Effector memory CD8-positive, alpha-beta T cell (primary cell): ENCODE measurements at regions not wholly inside any gene's neighbourhood (a gene's known extent, or its start where the extent isn't known, plus 50 kb on each side); places are given as distances from the start of the nearest gene placed in this dataset.
A peak's percentile ranks its signal among the peaks of the same experiment; 100 is the strongest.

ENCODE experiments used
- ATAC-seq: fragments of 150-1000 bp; cut with Tn5 transposase; replicated peaks from 2 replicates; pipeline ENCODE4 v1.10.0; 2021; ENCODE audit warnings: mild to moderate bottlenecking, moderate library complexity
- DNase-seq, 3 experiments: peaks; one replicate each; pipeline ENCODE4 v3.0.0; 2021
- H3K27ac Mint-ChIP-seq, 2 donors: one replicate each; pipeline ENCODE4 v1.8.0; 2022; ENCODE audit warnings: mild to moderate bottlenecking in 2 of 2, mixed read lengths in 2 of 2, moderate library complexity in 2 of 2
- H3K27me3 Mint-ChIP-seq, 2 donors: one replicate each; pipeline ENCODE4 v1.8.0; 2022; ENCODE audit warnings: mixed read lengths in 2 of 2
- H3K36me3 Mint-ChIP-seq: one replicate; pipeline ENCODE4 v1.8.0; 2022; ENCODE audit warnings: mild to moderate bottlenecking, moderate library complexity, mixed read lengths; ENCODE audit not compliant: insufficient read depth
- H3K4me1 Mint-ChIP-seq, 2 donors: one replicate each; pipeline ENCODE4 v1.8.0; 2022; ENCODE audit warnings: low read depth in 2 of 2, mixed read lengths in 2 of 2
- H3K4me3 Mint-ChIP-seq, 2 donors: one replicate each; pipeline ENCODE4 v1.8.0; 2022; ENCODE audit warnings: mild to moderate bottlenecking in 2 of 2, mixed read lengths in 2 of 2, moderate library complexity in 2 of 2
- H3K9me3 Mint-ChIP-seq, 2 donors: one replicate each; pipeline ENCODE4 v1.8.0; 2022; ENCODE audit warnings: mixed read lengths in 2 of 2

- H3K4me3 Mint-ChIP-seq: no peak overlapping the region
- H3K4me1 Mint-ChIP-seq: peaks cover 0 to 2% of the 10 kb centered on the region in 2 donors
- H3K36me3 Mint-ChIP-seq: peaks cover 3% of the 10 kb centered on the region
- ATAC-seq (no peak), DNase-seq (no peak)
- H3K27ac Mint-ChIP-seq: no peak overlapping the region
- H3K9me3 Mint-ChIP-seq: no peaks in the 10 kb centered on the region
- peaks cover 29 to 42% of the 10 kb centered on the region in 2 donors for H3K27me3 Mint-ChIP-seq
Observed at GRCh38 chr6:4561078-4561435, 215.1 kb upstream of the CDYL start.

- Mint-ChIP-seq H3K27ac (no peak overlapping the region), H3K9me3 (no peaks in the 10 kb centered on the region), H3K27me3 (peaks cover 26 to 37% of the 10 kb centered on the region in 2 donors), H3K4me3 (no peak overlapping the region), H3K4me1 (peaks cover 0 to 2% of the 10 kb centered on the region in 2 donors), H3K36me3 (peaks cover 3% of the 10 kb centered on the region)
- no peak for ATAC-seq
- DNase-seq: no peak
Observed at GRCh38 chr6:4560221-4561077, 215.8 kb upstream of the CDYL start.

GRCh38 chr6:4559281-4559875 is 216.8 kb upstream of the CDYL start:
- no peaks in the 10 kb centered on the region for H3K9me3 Mint-ChIP-seq
- DNase-seq (no peak), ATAC-seq (no peak)
- H3K4me3 Mint-ChIP-seq: no peak overlapping the region
- H3K27me3 Mint-ChIP-seq: peaks cover 26 to 32% of the 10 kb centered on the region in 2 donors
- H3K4me1 Mint-ChIP-seq: peaks cover 0 to 2% of the 10 kb centered on the region in 2 donors
- H3K27ac Mint-ChIP-seq: no peak overlapping the region
- H3K36me3 Mint-ChIP-seq: peaks cover 3% of the 10 kb centered on the region

DNA sequence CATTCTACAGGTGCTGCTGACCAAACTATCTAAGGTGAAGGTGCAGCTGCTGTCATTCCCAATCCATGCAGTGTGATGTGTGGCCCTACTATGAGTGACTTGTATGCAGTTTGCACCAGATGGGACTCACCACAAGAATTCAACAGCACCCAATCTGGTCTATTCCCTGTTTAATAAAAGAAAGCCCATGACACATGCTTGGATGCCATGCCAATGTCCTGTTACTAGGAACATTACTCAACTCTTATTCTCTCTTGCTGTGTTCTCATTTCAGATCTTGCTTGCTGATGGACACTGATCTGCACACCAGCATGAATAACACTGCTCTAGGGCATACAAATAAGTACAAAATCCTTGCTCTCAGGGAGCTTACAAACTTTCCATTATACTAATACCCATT is 221.6 kb upstream of the CDYL start:
- Mint-ChIP-seq H3K9me3 (no peaks in the 10 kb centered on the region), H3K4me3 (no peak overlapping the region), H3K36me3 (no peaks in the 10 kb centered on the region), H3K27me3 (peaks cover 23 to 30% of the 10 kb centered on the region in 2 donors), H3K4me1 (peaks cover 6% of the 10 kb centered on the region in 2 donors), H3K27ac (no peak overlapping the region)
- DNase-seq (no peak), ATAC-seq (no peak)

DNA sequence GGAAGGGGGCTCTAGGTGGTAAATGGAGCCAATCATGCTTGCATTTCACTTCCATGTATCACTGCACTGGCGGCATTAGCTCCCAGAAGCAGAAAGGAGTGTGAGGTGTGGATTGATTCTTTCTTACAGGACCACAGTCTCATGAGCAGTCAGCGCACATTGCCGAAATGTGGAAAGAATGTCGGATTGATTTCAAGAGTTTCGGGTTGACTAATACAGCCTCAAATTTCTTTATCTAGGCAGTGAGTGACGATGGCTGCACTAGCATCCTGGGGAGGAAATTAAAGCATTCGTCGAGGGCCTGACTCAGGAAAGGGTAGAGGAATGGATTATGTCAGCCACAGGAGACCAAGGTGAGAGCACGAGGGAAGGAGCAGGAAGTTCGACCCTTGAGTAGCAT is 222.8 kb upstream of the CDYL start:
- Mint-ChIP-seq H3K4me1 (peaks cover 6% of the 10 kb centered on the region in 2 donors), H3K27me3 (peaks cover 23 to 25% of the 10 kb centered on the region in 2 donors), H3K4me3 (peak overlapping the region; percentile 11 to 49), H3K36me3 (no peaks in the 10 kb centered on the region), H3K9me3 (no peaks in the 10 kb centered on the region), H3K27ac (peak overlapping the region in 1 of 2 donors; percentile 23)
- ATAC-seq (no peak), DNase-seq (no peak)

GRCh38 chr6:4550227-4550597 is 226.0 kb upstream of the CDYL start:
- ATAC-seq (no peak), DNase-seq (no peak)
- no peaks in the 10 kb centered on the region for H3K9me3 Mint-ChIP-seq
- H3K4me3 Mint-ChIP-seq: no peak overlapping the region
- no peak overlapping the region for H3K27ac Mint-ChIP-seq
- peaks cover 23 to 25% of the 10 kb centered on the region in 2 donors for H3K27me3 Mint-ChIP-seq
- no peaks in the 10 kb centered on the region for H3K36me3 Mint-ChIP-seq
- H3K4me1 Mint-ChIP-seq: peaks cover 6% of the 10 kb centered on the region in 2 donors

DNA sequence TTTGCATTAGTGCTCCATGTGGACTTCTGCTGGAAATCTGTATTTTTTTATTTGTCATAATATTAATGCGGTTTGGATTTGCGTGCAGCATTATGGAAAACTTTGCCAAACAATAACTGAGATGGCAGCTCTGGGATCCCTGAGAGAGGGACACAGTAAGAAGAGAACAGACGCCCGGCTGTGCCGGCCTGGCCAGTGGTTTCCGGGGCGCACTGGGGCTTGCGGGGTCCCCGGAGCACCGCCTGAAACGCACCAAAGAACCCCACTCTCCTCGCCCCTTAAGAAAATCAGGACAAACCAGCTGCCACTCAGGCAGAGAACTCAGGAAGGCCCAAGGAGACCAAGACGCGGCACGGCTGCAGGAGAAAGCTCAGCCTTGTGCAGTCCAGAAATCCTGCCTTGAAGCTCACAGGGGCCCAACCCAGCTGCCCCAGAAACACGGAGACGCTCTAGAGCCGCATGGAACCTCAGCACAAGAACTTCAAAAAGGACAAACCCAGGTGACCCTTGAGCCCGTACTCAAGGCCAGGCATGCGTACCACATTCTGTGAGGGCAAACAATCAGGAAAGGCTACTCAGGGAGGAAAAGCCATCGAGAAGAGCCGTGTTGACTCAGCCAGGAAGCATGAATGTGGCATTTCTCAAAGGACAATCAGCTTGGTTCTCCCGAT is 226.5 kb upstream of the CDYL start:
- H3K4me1 Mint-ChIP-seq: peaks cover 6% of the 10 kb centered on the region in 2 donors
- H3K4me3 Mint-ChIP-seq: no peak overlapping the region
- DNase-seq (no peak), ATAC-seq (no peak)
- no peak overlapping the region for H3K27ac Mint-ChIP-seq
- no peaks in the 10 kb centered on the region for H3K9me3 Mint-ChIP-seq
- H3K36me3 Mint-ChIP-seq: no peaks in the 10 kb centered on the region
- peaks cover 21 to 23% of the 10 kb centered on the region in 2 donors for H3K27me3 Mint-ChIP-seq

GRCh38 chr6:4545893-4546292 is 230.3 kb upstream of the CDYL start:
- H3K36me3 Mint-ChIP-seq: no peaks in the 10 kb centered on the region
- H3K4me1 Mint-ChIP-seq: no peaks in the 10 kb centered on the region
- no peak overlapping the region for H3K4me3 Mint-ChIP-seq
- no peak for DNase-seq
- no peaks in the 10 kb centered on the region for H3K27me3 Mint-ChIP-seq
- no peak overlapping the region for H3K27ac Mint-ChIP-seq
- ATAC-seq: no peak
- H3K9me3 Mint-ChIP-seq: no peaks in the 10 kb centered on the region

- Mint-ChIP-seq H3K4me1 (no peaks in the 10 kb centered on the region), H3K4me3 (no peak overlapping the region), H3K36me3 (no peaks in the 10 kb centered on the region), H3K9me3 (no peaks in the 10 kb centered on the region), H3K27me3 (no peaks in the 10 kb centered on the region), H3K27ac (no peak overlapping the region)
- ATAC-seq: no peak
- DNase-seq: no peak
Observed at GRCh38 chr6:4543596-4543995, 232.6 kb upstream of the CDYL start.

DNA sequence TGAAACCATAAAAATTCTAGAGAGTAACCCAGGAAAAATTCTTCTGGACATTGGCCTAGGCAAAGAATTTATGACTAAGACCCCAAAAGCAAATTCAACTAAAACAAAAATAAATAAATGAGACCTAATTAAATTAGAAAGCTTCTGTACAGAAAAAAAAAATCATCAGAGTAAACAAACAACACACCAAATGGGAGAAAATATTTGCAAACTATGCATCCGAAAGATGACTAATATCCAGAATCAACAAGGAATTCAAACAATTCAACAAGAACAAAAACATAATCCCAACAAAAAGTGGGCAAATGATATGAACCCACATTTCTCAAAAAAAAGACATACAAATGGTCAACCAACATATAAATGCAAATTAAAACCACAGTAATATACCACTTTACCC is 242.6 kb upstream of the CDYL start:
- Mint-ChIP-seq H3K4me1 (no peaks in the 10 kb centered on the region), H3K4me3 (no peak overlapping the region), H3K27me3 (peaks cover 17 to 19% of the 10 kb centered on the region in 2 donors), H3K27ac (no peak overlapping the region), H3K36me3 (no peaks in the 10 kb centered on the region), H3K9me3 (peaks cover 0 to 5% of the 10 kb centered on the region in 2 donors)
- DNase-seq: no peak
- no peak for ATAC-seq

DNA sequence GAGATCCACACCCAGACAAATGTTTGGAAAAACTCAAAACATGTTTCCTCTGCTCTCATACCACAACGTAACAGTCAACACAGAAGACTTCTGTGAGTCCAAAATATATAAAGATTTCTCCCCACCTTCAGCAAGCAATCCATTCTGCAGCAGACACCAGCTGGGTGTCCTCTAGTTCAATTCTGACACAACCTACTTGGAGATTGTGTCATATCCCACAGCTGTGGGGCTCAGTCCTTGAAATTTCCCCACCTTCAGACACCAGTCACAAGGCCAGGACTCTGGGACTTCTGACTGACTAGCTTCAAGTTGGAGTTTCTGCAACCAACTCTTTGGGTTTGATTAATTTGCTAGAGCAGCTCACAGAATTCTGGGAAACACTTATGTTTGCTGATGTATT is 244.8 kb upstream of the CDYL start:
- peaks cover 31 to 36% of the 10 kb centered on the region in 2 donors for H3K27me3 Mint-ChIP-seq
- H3K27ac Mint-ChIP-seq: no peak overlapping the region
- DNase-seq: no peak

GRCh38 chr6:4522453-4522852 is 253.8 kb upstream of the CDYL start:
- Mint-ChIP-seq H3K4me3 (no peak overlapping the region), H3K27ac (no peak overlapping the region), H3K36me3 (no peaks in the 10 kb centered on the region), H3K4me1 (no peaks in the 10 kb centered on the region), H3K9me3 (peaks cover 0 to 6% of the 10 kb centered on the region in 2 donors), H3K27me3 (peaks cover 54 to 63% of the 10 kb centered on the region in 2 donors)
- DNase-seq (no peak), ATAC-seq (no peak)

More for the DNA sequence above, 244.8 kb upstream of the CDYL start:
- no peak for ATAC-seq
- Mint-ChIP-seq H3K4me1 (no peaks in the 10 kb centered on the region), H3K4me3 (no peak overlapping the region), H3K36me3 (no peaks in the 10 kb centered on the region), H3K9me3 (peaks cover 5 to 8% of the 10 kb centered on the region in 2 donors)

DNA sequence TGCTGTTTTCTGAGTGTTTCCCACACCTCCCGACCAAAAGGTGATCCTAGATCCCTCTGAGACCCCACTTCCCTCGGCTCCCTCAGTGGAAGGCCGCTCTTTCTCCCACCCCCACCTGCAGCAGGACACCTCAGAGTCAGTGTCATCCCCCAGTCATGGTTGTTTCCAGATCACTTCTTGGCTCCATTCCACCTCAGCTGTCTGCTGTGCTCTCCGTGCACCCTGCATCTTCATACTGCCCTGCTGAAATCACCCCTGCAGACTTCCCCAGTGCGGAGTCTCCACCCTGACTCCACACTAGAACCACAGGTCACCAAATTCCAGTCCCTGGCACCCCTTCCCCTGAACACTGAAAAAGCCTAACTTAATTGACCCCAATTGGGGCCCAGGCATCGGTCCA is 255.1 kb upstream of the CDYL start:
- H3K4me1 Mint-ChIP-seq: no peaks in the 10 kb centered on the region
- no peak overlapping the region for H3K27ac Mint-ChIP-seq
- no peaks in the 10 kb centered on the region for H3K9me3 Mint-ChIP-seq
- H3K27me3 Mint-ChIP-seq: peaks cover 40 to 49% of the 10 kb centered on the region in 2 donors
- ATAC-seq: no peak
- DNase-seq: no peak
- no peaks in the 10 kb centered on the region for H3K36me3 Mint-ChIP-seq
- no peak overlapping the region for H3K4me3 Mint-ChIP-seq

GRCh38 chr6:4518506-4518905 is 257.7 kb upstream of the CDYL start:
- no peaks in the 10 kb centered on the region for H3K36me3 Mint-ChIP-seq
- DNase-seq (no peak), ATAC-seq (no peak)
- H3K4me1 Mint-ChIP-seq: no peaks in the 10 kb centered on the region
- H3K4me3 Mint-ChIP-seq: no peak overlapping the region
- H3K27me3 Mint-ChIP-seq: peaks cover 22 to 31% of the 10 kb centered on the region in 2 donors
- H3K9me3 Mint-ChIP-seq: no peaks in the 10 kb centered on the region
- H3K27ac Mint-ChIP-seq: no peak overlapping the region
